ENCODE measurements at regions not wholly inside any gene's neighbourhood (a gene's known extent, or its start where the extent isn't known, plus 50 kb on each side); places are given as distances from the start of the nearest gene placed in this dataset.

DNA sequence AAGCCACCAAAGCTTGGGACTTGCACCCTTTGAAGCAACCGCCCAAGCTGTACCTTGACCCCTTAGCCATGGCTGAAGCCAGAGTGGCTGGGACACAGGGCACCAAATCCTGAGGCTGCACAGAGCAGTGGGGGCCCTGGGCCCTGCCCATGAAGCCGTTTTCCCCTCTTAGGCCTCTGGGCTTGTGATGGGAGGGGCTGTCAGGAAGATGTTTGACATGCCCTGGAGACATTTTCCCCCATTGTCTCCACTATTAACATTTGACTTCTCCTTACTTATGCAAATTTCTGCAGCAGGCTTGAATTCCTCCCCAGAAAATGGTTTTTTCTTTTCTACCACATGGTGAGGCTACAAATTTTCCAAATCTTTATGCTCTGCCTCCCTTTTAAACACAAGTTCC lies 522.2 kb downstream of the EDEM1 start:
- TF ChIP-seq, protein P1, sequence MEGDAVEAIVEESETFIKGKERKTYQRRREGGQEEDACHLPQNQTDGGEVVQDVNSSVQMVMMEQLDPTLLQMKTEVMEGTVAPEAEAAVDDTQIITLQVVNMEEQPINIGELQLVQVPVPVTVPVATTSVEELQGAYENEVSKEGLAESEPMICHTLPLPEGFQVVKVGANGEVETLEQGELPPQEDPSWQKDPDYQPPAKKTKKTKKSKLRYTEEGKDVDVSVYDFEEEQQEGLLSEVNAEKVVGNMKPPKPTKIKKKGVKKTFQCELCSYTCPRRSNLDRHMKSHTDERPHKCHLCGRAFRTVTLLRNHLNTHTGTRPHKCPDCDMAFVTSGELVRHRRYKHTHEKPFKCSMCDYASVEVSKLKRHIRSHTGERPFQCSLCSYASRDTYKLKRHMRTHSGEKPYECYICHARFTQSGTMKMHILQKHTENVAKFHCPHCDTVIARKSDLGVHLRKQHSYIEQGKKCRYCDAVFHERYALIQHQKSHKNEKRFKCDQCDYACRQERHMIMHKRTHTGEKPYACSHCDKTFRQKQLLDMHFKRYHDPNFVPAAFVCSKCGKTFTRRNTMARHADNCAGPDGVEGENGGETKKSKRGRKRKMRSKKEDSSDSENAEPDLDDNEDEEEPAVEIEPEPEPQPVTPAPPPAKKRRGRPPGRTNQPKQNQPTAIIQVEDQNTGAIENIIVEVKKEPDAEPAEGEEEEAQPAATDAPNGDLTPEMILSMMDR (IDR thresholded peaks at IDR 0.05), result no peak
- TF ChIP-seq POLR2A (IDR thresholded peaks at IDR 0.05) (no peak), EP300 (IDR thresholded peaks at IDR 0.05) (no peak)
